ENCODE measurements at regions not wholly inside any gene's neighbourhood (a gene's known extent, or its start where the extent isn't known, plus 50 kb on each side); places are given as distances from the start of the nearest gene placed in this dataset.

- Histone ChIP-seq H3K36me3 (ENCODE audit: control insufficient read depth in 2 of 2, extremely low read depth in 1 of 2, insufficient read depth in 2 of 2, low read length in 2 of 2) (no peaks in the 10 kb centered on the region), H4K20me1 (ENCODE audit: control insufficient read depth, extremely low read depth, insufficient read depth, low read length) (no peaks in the 10 kb centered on the region), H3K4me2 (ENCODE audit: control insufficient read depth, extremely low read depth, insufficient read depth, low read depth, low read length) (no peak overlapping the region), H2AFZ (ENCODE audit: control insufficient read depth, low read length) (no peak overlapping the region), H3K27me3 (ENCODE audit: control insufficient read depth, extremely low read depth, insufficient read depth, low read length) (no peaks in the 10 kb centered on the region), H3K27ac (ENCODE audit: control insufficient read depth, insufficient read depth, low read length) (no peak overlapping the region), H3K9ac (ENCODE audit: control insufficient read depth, extremely low read depth, insufficient read depth, low read length) (no peak overlapping the region), H3K4me1 (ENCODE audit: control insufficient read depth, extremely low read depth, insufficient read depth, low read length) (no peaks in the 10 kb centered on the region), H3K4me3 (ENCODE audit: control insufficient read depth in 2 of 3, extremely low read depth in 1 of 3, insufficient read depth in 2 of 3, low read depth in 1 of 3, low read length in 3 of 3) (no peak overlapping the region), H3K9me3 (ENCODE audit: control insufficient read depth, low read depth, low read length) (no peaks in the 10 kb centered on the region), H3K9me1 (ENCODE audit: control insufficient read depth, extremely low read depth, insufficient read depth, low read length) (no peaks in the 10 kb centered on the region), H3K79me2 (ENCODE audit: control insufficient read depth, insufficient read depth, low read length) (no peaks in the 10 kb centered on the region)
- DNase-seq (ENCODE audit: low read depth, low spot score) (no peak), FAIRE-seq (no peak)
- dilution Hi-C loops (cut with MboI; ENCODE audit: extremely low pct_ligation_motif_present, low sequenced_read_pairs), result no loop called here
- TF ChIP-seq, protein P1, sequence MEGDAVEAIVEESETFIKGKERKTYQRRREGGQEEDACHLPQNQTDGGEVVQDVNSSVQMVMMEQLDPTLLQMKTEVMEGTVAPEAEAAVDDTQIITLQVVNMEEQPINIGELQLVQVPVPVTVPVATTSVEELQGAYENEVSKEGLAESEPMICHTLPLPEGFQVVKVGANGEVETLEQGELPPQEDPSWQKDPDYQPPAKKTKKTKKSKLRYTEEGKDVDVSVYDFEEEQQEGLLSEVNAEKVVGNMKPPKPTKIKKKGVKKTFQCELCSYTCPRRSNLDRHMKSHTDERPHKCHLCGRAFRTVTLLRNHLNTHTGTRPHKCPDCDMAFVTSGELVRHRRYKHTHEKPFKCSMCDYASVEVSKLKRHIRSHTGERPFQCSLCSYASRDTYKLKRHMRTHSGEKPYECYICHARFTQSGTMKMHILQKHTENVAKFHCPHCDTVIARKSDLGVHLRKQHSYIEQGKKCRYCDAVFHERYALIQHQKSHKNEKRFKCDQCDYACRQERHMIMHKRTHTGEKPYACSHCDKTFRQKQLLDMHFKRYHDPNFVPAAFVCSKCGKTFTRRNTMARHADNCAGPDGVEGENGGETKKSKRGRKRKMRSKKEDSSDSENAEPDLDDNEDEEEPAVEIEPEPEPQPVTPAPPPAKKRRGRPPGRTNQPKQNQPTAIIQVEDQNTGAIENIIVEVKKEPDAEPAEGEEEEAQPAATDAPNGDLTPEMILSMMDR (optimal IDR thresholded peaks at IDR 0.05 in 1 of 3, IDR thresholded peaks at IDR 0.05 in 1 of 3, conservative IDR thresholded peaks at IDR 0.05 in 1 of 3; ENCODE audit: extremely low read depth in 1 of 3, insufficient read depth in 2 of 3, low read length in 3 of 3), result no peak
- no peak for TF ChIP-seq EZH2 (IDR thresholded peaks at IDR 0.05; ENCODE audit: low read length)
Observed at GRCh38 chr18:25592804-25593360, 240.9 kb upstream of the ZNF521 start.

- no peaks in the 10 kb centered on the region for H3K9me3 ChIP-seq (ENCODE audit: control insufficient read depth, low read depth, low read length)
- dilution Hi-C loops (cut with MboI; ENCODE audit: extremely low pct_ligation_motif_present, low sequenced_read_pairs), result no loop called here
- H3K9me1 ChIP-seq (ENCODE audit: control insufficient read depth, extremely low read depth, insufficient read depth, low read length), result no peaks in the 10 kb centered on the region
- H3K4me1 ChIP-seq (ENCODE audit: control insufficient read depth, extremely low read depth, insufficient read depth, low read length), result no peaks in the 10 kb centered on the region
- H3K4me2 ChIP-seq (ENCODE audit: control insufficient read depth, extremely low read depth, insufficient read depth, low read depth, low read length), result no peak overlapping the region
- no peak overlapping the region for H2AFZ ChIP-seq (ENCODE audit: control insufficient read depth, low read length)
- no peaks in the 10 kb centered on the region for H3K36me3 ChIP-seq (ENCODE audit: control insufficient read depth in 2 of 2, extremely low read depth in 1 of 2, insufficient read depth in 2 of 2, low read length in 2 of 2)
- no peak overlapping the region for H3K4me3 ChIP-seq (ENCODE audit: control insufficient read depth in 2 of 3, extremely low read depth in 1 of 3, insufficient read depth in 2 of 3, low read depth in 1 of 3, low read length in 3 of 3)
- no peak overlapping the region for H3K27ac ChIP-seq (ENCODE audit: control insufficient read depth, insufficient read depth, low read length)
- no peak for TF ChIP-seq EZH2 (IDR thresholded peaks at IDR 0.05; ENCODE audit: low read length)
- TF ChIP-seq, protein P1 (optimal IDR thresholded peaks at IDR 0.05 in 1 of 3, IDR thresholded peaks at IDR 0.05 in 1 of 3, conservative IDR thresholded peaks at IDR 0.05 in 1 of 3; ENCODE audit: extremely low read depth in 1 of 3, insufficient read depth in 2 of 3, low read length in 3 of 3), result no peak
- no peak overlapping the region for H3K9ac ChIP-seq (ENCODE audit: control insufficient read depth, extremely low read depth, insufficient read depth, low read length)
- H3K27me3 ChIP-seq (ENCODE audit: control insufficient read depth, extremely low read depth, insufficient read depth, low read length), result no peaks in the 10 kb centered on the region
- no peaks in the 10 kb centered on the region for H3K79me2 ChIP-seq (ENCODE audit: control insufficient read depth, insufficient read depth, low read length)
- no peak for FAIRE-seq
- DNase-seq (ENCODE audit: low read depth, low spot score), result no peak
- H4K20me1 ChIP-seq (ENCODE audit: control insufficient read depth, extremely low read depth, insufficient read depth, low read length), result no peaks in the 10 kb centered on the region
Observed at GRCh38 chr18:25590456-25590855, 238.5 kb upstream of the ZNF521 start.

All from keratinocyte (primary cell).